SK-N-SH (cell line): ENCODE measurements at regions not wholly inside any gene's neighbourhood (a gene's known extent, or its start where the extent isn't known, plus 50 kb on each side); places are given as distances from the start of the nearest gene placed in this dataset.

Experiments
- CTCF ChIA-PET: fragments of 300-600, 350-600 bp; formaldehyde crosslinking; extraction: SDS; loops from one replicate; lab custom pipeline; 2021; lab: Yijun Ruan, JAX
- POLR2A ChIA-PET: fragments of 350-600 bp; sonication (Branson Sonifier 250); formaldehyde crosslinking; extraction: SDS; loops from one replicate; lab custom pipeline; 2020; ENCODE audit warnings: antibody characterized with exemption, inconsistent platforms; lab: Yijun Ruan, JAX
- DNase-seq: peaks from one replicate; pipeline ENCODE4 v3.0.0; 2012
- H2AFZ ChIP-seq: fragments of 200-600 bp; sonication (generic); 2 replicates; pipeline ENCODE4 v1.8.1; 2016; ENCODE audit warnings: antibody characterized with exemption, mild to moderate bottlenecking, low read depth
- H3F3A ChIP-seq: fragments of 200-600 bp; sonication (generic); replicated peaks from 2 replicates; pipeline ENCODE3; 2016; ENCODE audit warnings: antibody characterized with exemption, mild to moderate bottlenecking; ENCODE audit not compliant: insufficient read depth
- H3K27ac ChIP-seq, 2 experiments: fragments of 200-500 bp in 1 of 2; fragments of 200-600 bp in 1 of 2; sonication (Bioruptor generic) in 1 of 2; sonication (generic), shearing (Covaris generic) in 1 of 2; 2 replicates each; pipeline versions ENCODE4 v1.5.1 to v1.6.1; 2014 to 2016; ENCODE audit warnings: low read depth in 2 of 2, inconsistent platforms in 1 of 2, low read length in 1 of 2, mild to moderate bottlenecking in 1 of 2, mixed read lengths in 1 of 2
- H3K27me3 ChIP-seq: fragments of 200-600 bp; sonication (generic), shearing (Covaris generic); 2 replicates; pipeline ENCODE4 v1.6.1; 2016; ENCODE audit warnings: mixed run types; ENCODE audit not compliant: insufficient read depth
- H3K36me3 ChIP-seq, 2 experiments: fragments of 200-500 bp in 1 of 2; fragments of 200-600 bp in 1 of 2; sonication (Bioruptor generic) in 1 of 2; sonication (generic) in 1 of 2; replicated peaks in 1 of 2; 2 replicates each; pipeline versions ENCODE3 to v1.5.1; 2014 to 2016; ENCODE audit warnings: low read length in 1 of 2, mild to moderate bottlenecking in 1 of 2; ENCODE audit not compliant: insufficient read depth in 2 of 2, control insufficient read depth in 1 of 2
- H3K4me1 ChIP-seq, 2 experiments: fragments of 200-500 bp in 1 of 2; fragments of 200-600 bp in 1 of 2; sonication (Bioruptor generic) in 1 of 2; sonication (generic), shearing (Covaris generic) in 1 of 2; 2 replicates each; pipeline versions ENCODE4 v1.5.1 to v1.6.1; 2014 to 2016; ENCODE audit warnings: low read depth in 1 of 2, low read length in 1 of 2, mixed run types in 1 of 2; ENCODE audit not compliant: insufficient read depth in 2 of 2, control insufficient read depth in 1 of 2
- H3K4me2 ChIP-seq: fragments of 200-600 bp; sonication (generic), shearing (Covaris generic); 2 replicates; pipeline ENCODE4 v1.6.1; 2017; ENCODE audit warnings: mixed run types
- H3K4me3 ChIP-seq, 2 experiments: fragments of 200-500 bp in 1 of 2; fragments of 200-600 bp in 1 of 2; sonication (Bioruptor generic) in 1 of 2; sonication (generic), shearing (Covaris generic) in 1 of 2; 2 replicates each; pipeline versions ENCODE4 v1.5.1 to v1.8.1; 2014 to 2016; ENCODE audit warnings: low read depth in 2 of 2, inconsistent platforms in 1 of 2, low read length in 1 of 2, mild to moderate bottlenecking in 1 of 2, mixed read lengths in 1 of 2, moderate library complexity in 1 of 2
- H3K79me2 ChIP-seq: fragments of 200-600 bp; sonication (generic); 2 replicates; pipeline ENCODE4 v1.8.1; 2017; ENCODE audit warnings: mild to moderate bottlenecking; ENCODE audit not compliant: insufficient read depth
- H3K9ac ChIP-seq: fragments of 200-600 bp; sonication (generic); 2 replicates; pipeline ENCODE4 v1.6.1; 2017; ENCODE audit warnings: mixed run types
- H3K9me2 ChIP-seq: fragments of 200-600 bp; sonication (generic); 2 replicates; pipeline ENCODE4 v1.6.1; 2017; ENCODE audit warnings: mixed run types
- H3K9me3 ChIP-seq: fragments of 200-600 bp; sonication (generic); 2 replicates; pipeline ENCODE4 v1.6.1; 2017; ENCODE audit warnings: mixed run types, mild to moderate bottlenecking, moderate library complexity
- H4K20me1 ChIP-seq: fragments of 200-600 bp; sonication (generic); 2 replicates; pipeline ENCODE4 v1.6.1; 2017; ENCODE audit warnings: mild to moderate bottlenecking, mixed run types; ENCODE audit not compliant: insufficient read depth
- CHD2 ChIP-seq: fragments of 150-350 bp; IDR thresholded peaks from 2 replicates; pipeline ENCODE4 v1.6.1; 2018; ENCODE audit warnings: low read length; ENCODE audit not compliant: partially characterized antibody
- EZH2phosphoT487 ChIP-seq: fragments of 200-600 bp; sonication (generic); IDR thresholded peaks from 2 replicates; pipeline ENCODE4 v1.6.1; 2017; ENCODE audit warnings: low read depth, mixed run types, mild to moderate bottlenecking, antibody characterized with exemption, moderate library complexity, borderline replicate concordance
- FOSL2 ChIP-seq: IDR thresholded peaks from 2 replicates; pipeline ENCODE4 v1.4.0; 2012; ENCODE audit warnings: low read depth, mild to moderate bottlenecking, moderate library complexity, borderline replicate concordance
- FOXJ3 ChIP-seq: sonication (generic); formaldehyde crosslinking; IDR thresholded peaks from 2 replicates; pipeline ENCODE4 v1.5.1; 2020; ENCODE audit warnings: mild to moderate bottlenecking, missing genetic modification reagents
- JUND ChIP-seq: IDR thresholded peaks from 2 replicates; pipeline ENCODE4 v1.4.0; 2012
- NFIC ChIP-seq: IDR thresholded peaks from 2 replicates; pipeline ENCODE4 v1.4.0; 2012; ENCODE audit warnings: borderline replicate concordance
- RAD21 ChIP-seq: IDR thresholded peaks from 2 replicates; pipeline ENCODE4 v1.6.1; 2012; ENCODE audit warnings: mild to moderate bottlenecking, low read length
- RFX5 ChIP-seq: IDR thresholded peaks from 2 replicates; pipeline ENCODE4 v1.6.1; 2012; ENCODE audit warnings: mild to moderate bottlenecking, improper control_type of control experiment, low read length
- RXRA ChIP-seq: IDR thresholded peaks from 2 replicates; pipeline ENCODE4 v1.4.0; 2012; ENCODE audit warnings: low read depth, mild to moderate bottlenecking, borderline replicate concordance
- SIN3A ChIP-seq: IDR thresholded peaks from 2 replicates; pipeline ENCODE4 v1.6.1; 2012; ENCODE audit warnings: low read depth, mild to moderate bottlenecking, low read length, moderate library complexity, borderline replicate concordance
- SMC3 ChIP-seq: IDR thresholded peaks from 2 replicates; pipeline ENCODE4 v1.6.1; 2012; ENCODE audit warnings: low read depth, low read length, improper control_type of control experiment
- TAF1 ChIP-seq: IDR thresholded peaks from 2 replicates; pipeline ENCODE4 v1.6.1; 2012; ENCODE audit warnings: low read depth, mild to moderate bottlenecking, low read length, moderate library complexity, borderline replicate concordance
- TEAD4 ChIP-seq: IDR thresholded peaks from 2 replicates; pipeline ENCODE4 v1.4.0; 2012; ENCODE audit warnings: mild to moderate bottlenecking, borderline replicate concordance; ENCODE audit not compliant: insufficient read depth
- YY1 ChIP-seq: IDR thresholded peaks from 2 replicates; pipeline ENCODE4 v1.4.0; 2012; ENCODE audit warnings: low read depth, mild to moderate bottlenecking
- WGBS: methylation state at CpG from one replicate; pipeline ENCODE4 v1.1.6; 2017; ENCODE audit warnings: low lambda C conversion rate; 5-methylcytosine and 5-hydroxymethylcytosine counted together
- TF ChIP-seq, protein P1 (sequence below): IDR thresholded peaks from 2 replicates; pipeline ENCODE4 v1.6.1; 2012; ENCODE audit warnings: mild to moderate bottlenecking, low read depth, low read length, moderate library complexity
- TF ChIP-seq, protein P2 (sequence below): IDR thresholded peaks from 2 replicates; pipeline ENCODE4; 2012
- TF ChIP-seq, protein P3 (sequence below): IDR thresholded peaks from 2 replicates; pipeline ENCODE4 v1.4.0; 2012; ENCODE audit warnings: low read depth
- TF ChIP-seq, protein P4 (sequence below): fragments of 200-600 bp; sonication (generic); IDR thresholded peaks from 2 replicates; pipeline ENCODE4 v1.6.1; 2017; ENCODE audit warnings: antibody characterized with exemption, mild to moderate bottlenecking, moderate library complexity
- TF ChIP-seq, protein P5 (sequence below): fragments of 150-350 bp; IDR thresholded peaks from 2 replicates; pipeline ENCODE4 v1.6.1; 2017; ENCODE audit warnings: antibody characterized with exemption, low read length, low read depth, borderline replicate concordance

DNA sequence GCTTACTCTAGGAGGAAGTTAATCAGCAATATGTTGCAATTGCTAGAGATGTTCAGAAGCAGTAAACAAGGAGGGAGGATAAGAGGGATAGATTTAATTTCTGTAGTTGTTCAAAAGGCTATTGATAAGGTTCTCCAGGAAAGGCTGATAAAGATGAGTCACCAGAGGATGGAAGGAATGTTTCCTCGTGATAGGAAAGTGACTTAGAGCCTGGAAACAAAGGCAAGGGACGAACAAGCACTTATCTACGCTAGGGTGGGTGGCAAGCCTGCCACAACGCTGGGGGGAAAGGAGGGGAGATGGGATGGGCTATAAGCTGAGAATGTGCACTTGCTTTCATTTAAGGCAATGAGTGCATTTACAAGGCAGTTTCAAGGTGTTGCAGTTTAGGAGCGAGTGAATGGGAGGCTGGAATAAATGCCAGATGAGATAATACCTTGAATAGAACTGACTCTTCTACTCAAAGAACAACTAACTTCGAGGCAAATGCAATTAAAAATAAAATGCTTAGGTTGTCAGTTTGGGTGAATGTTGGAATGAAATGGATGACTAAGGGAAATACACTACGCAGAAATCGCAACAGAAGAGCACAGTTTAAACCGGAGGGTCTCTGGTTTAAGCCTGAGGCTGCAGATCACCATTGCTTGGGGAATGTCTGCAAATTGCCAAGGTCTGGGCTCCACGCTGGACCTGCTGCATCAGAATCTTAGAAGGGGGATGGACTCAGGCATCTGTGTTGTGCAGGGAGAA is 76.0 kb upstream of the RBBP6 start:
- TF ChIP-seq, protein P1, sequence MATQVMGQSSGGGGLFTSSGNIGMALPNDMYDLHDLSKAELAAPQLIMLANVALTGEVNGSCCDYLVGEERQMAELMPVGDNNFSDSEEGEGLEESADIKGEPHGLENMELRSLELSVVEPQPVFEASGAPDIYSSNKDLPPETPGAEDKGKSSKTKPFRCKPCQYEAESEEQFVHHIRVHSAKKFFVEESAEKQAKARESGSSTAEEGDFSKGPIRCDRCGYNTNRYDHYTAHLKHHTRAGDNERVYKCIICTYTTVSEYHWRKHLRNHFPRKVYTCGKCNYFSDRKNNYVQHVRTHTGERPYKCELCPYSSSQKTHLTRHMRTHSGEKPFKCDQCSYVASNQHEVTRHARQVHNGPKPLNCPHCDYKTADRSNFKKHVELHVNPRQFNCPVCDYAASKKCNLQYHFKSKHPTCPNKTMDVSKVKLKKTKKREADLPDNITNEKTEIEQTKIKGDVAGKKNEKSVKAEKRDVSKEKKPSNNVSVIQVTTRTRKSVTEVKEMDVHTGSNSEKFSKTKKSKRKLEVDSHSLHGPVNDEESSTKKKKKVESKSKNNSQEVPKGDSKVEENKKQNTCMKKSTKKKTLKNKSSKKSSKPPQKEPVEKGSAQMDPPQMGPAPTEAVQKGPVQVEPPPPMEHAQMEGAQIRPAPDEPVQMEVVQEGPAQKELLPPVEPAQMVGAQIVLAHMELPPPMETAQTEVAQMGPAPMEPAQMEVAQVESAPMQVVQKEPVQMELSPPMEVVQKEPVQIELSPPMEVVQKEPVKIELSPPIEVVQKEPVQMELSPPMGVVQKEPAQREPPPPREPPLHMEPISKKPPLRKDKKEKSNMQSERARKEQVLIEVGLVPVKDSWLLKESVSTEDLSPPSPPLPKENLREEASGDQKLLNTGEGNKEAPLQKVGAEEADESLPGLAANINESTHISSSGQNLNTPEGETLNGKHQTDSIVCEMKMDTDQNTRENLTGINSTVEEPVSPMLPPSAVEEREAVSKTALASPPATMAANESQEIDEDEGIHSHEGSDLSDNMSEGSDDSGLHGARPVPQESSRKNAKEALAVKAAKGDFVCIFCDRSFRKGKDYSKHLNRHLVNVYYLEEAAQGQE = no peak
- TF ChIP-seq, protein P2, sequence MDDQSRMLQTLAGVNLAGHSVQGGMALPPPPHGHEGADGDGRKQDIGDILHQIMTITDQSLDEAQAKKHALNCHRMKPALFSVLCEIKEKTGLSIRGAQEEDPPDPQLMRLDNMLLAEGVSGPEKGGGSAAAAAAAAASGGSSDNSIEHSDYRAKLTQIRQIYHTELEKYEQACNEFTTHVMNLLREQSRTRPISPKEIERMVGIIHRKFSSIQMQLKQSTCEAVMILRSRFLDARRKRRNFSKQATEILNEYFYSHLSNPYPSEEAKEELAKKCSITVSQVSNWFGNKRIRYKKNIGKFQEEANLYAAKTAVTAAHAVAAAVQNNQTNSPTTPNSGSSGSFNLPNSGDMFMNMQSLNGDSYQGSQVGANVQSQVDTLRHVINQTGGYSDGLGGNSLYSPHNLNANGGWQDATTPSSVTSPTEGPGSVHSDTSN = no peak
- TF ChIP-seq NFIC (no peak), SMC3 (no peak), FOXJ3 (no peak), SIN3A (no peak), RXRA (no peak), YY1 (no peak), RAD21 (no peak), TEAD4 (no peak), FOSL2 (no peak), RFX5 (no peak), CHD2 (no peak), EZH2phosphoT487 (no peak), TAF1 (no peak), JUND (no peak)
- TF ChIP-seq, protein P3, sequence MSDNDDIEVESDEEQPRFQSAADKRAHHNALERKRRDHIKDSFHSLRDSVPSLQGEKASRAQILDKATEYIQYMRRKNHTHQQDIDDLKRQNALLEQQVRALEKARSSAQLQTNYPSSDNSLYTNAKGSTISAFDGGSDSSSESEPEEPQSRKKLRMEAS = no peak
- TF ChIP-seq, protein P4, sequence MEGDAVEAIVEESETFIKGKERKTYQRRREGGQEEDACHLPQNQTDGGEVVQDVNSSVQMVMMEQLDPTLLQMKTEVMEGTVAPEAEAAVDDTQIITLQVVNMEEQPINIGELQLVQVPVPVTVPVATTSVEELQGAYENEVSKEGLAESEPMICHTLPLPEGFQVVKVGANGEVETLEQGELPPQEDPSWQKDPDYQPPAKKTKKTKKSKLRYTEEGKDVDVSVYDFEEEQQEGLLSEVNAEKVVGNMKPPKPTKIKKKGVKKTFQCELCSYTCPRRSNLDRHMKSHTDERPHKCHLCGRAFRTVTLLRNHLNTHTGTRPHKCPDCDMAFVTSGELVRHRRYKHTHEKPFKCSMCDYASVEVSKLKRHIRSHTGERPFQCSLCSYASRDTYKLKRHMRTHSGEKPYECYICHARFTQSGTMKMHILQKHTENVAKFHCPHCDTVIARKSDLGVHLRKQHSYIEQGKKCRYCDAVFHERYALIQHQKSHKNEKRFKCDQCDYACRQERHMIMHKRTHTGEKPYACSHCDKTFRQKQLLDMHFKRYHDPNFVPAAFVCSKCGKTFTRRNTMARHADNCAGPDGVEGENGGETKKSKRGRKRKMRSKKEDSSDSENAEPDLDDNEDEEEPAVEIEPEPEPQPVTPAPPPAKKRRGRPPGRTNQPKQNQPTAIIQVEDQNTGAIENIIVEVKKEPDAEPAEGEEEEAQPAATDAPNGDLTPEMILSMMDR = no peak
- TF ChIP-seq, protein P5, sequence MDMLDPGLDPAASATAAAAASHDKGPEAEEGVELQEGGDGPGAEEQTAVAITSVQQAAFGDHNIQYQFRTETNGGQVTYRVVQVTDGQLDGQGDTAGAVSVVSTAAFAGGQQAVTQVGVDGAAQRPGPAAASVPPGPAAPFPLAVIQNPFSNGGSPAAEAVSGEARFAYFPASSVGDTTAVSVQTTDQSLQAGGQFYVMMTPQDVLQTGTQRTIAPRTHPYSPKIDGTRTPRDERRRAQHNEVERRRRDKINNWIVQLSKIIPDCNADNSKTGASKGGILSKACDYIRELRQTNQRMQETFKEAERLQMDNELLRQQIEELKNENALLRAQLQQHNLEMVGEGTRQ = no peak
- H3K27me3 ChIP-seq = no peaks in the 10 kb centered on the region
- no peaks in the 10 kb centered on the region for H4K20me1 ChIP-seq
- H3K36me3 ChIP-seq = no peaks in the 10 kb centered on the region
- WGBS = 17% methylated on average over 10 of the region's 10 CpGs
- H3K9ac ChIP-seq = no peak overlapping the region
- H3K79me2 ChIP-seq = no peaks in the 10 kb centered on the region
- no peaks in the 10 kb centered on the region for H3K9me3 ChIP-seq
- POLR2A ChIA-PET = no interaction called here
- H3K4me2 ChIP-seq = no peak overlapping the region
- no peak overlapping the region for H2AFZ ChIP-seq
- H3K4me1 ChIP-seq = no peaks in the 10 kb centered on the region
- CTCF ChIA-PET = no interaction called here
- no peak for DNase-seq
- H3K4me3 ChIP-seq = no peak overlapping the region
- H3K27ac ChIP-seq = no peak overlapping the region
- no peaks in the 10 kb centered on the region for H3F3A ChIP-seq
- H3K9me2 ChIP-seq = no peaks in the 10 kb centered on the region
